ENCODE measurements at regions not wholly inside any gene's neighbourhood (a gene's known extent, or its start where the extent isn't known, plus 50 kb on each side); places are given as distances from the start of the nearest gene placed in this dataset.
A peak's percentile ranks its signal among the peaks of the same experiment; 100 is the strongest.

DNA sequence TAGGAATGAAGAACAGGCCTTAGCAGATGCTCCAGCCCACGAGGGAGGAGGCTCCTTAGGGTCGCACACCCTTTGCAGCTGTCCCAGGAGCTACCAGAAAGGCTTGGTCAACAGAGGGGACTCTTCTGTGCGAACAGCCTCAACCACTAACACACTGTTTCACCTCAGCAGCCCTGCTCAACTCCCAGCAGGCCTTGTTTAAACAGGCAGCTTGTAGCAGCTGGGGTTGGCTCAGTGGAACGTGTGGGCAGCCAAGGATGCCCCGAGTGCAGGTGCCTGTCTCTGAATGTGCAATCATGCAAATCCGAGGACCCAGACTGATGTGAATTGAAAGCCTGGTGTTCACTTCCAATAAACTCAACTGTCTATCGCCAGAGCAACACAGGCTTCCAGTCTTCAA, 88.7 kb upstream of the CXCR4 start:
- H3K4me3 ChIP-seq (replicated peaks in 1 of 3) = no peak overlapping the region
- TF ChIP-seq, protein P1, sequence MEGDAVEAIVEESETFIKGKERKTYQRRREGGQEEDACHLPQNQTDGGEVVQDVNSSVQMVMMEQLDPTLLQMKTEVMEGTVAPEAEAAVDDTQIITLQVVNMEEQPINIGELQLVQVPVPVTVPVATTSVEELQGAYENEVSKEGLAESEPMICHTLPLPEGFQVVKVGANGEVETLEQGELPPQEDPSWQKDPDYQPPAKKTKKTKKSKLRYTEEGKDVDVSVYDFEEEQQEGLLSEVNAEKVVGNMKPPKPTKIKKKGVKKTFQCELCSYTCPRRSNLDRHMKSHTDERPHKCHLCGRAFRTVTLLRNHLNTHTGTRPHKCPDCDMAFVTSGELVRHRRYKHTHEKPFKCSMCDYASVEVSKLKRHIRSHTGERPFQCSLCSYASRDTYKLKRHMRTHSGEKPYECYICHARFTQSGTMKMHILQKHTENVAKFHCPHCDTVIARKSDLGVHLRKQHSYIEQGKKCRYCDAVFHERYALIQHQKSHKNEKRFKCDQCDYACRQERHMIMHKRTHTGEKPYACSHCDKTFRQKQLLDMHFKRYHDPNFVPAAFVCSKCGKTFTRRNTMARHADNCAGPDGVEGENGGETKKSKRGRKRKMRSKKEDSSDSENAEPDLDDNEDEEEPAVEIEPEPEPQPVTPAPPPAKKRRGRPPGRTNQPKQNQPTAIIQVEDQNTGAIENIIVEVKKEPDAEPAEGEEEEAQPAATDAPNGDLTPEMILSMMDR (IDR thresholded peaks at IDR 0.05) = no peak
- no peak for TF ChIP-seq POLR2A (IDR thresholded peaks at IDR 0.05)
- intact Hi-C loops (cut with DNase I) = no loop called here
- peak; percentile 77 to 83 for DNase-seq
- no peak overlapping the region for H3K27ac ChIP-seq
- no peaks in the 10 kb centered on the region for H3K36me3 ChIP-seq
- no peaks in the 10 kb centered on the region for H3K9me3 ChIP-seq
- peaks cover 6 to 12% of the 10 kb centered on the region in 2 donors for H3K4me1 ChIP-seq
- no peaks in the 10 kb centered on the region for H3K27me3 ChIP-seq
- 28 to 50% methylated on average over 6 to 7 of the region's 7 CpGs for WGBS, 2 donors

DNA sequence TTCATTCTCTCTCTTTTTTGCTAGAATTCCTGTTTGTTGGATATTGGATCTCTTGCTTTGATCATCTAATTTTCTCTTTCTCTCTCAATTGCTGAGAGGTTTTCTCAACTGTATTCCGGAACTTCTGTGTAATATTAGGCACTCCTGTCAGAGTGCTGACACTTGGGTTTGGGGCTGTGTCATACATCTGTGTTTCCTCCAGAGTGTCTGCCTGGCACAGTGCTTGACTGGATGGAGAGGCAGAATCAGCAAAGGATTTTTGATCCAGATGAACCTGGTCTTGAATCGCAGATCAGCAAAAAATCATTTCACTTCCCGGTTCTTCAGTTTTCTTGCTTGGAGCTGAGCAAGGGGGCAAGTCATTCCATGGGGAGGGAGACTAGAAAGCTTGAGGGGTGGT, 87.7 kb upstream of the CXCR4 start:
- no peak for DNase-seq
- no peak for TF ChIP-seq POLR2A (IDR thresholded peaks at IDR 0.05)
- TF ChIP-seq, protein P1 (IDR thresholded peaks at IDR 0.05) = no peak
- no peak overlapping the region for H3K27ac ChIP-seq

DNA sequence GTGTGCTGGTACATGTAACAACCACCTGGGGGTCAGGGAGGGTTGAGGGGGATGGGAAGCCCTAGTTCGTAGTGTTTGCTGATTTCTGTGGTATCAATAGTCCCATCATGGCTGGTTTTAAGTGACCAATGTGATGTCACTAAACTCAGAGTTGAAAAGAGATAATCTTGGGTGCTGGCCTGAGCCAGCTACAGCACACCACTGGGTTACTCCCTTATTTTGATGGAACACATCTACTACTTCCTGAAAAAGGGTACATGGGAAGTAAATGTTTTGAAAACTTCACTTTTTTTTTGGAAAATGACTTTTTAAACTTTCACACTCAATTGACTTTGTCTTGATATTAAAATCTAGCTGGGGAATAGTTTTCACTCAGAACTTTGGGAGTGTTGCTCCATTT, 87.0 kb upstream of the CXCR4 start:
- TF ChIP-seq, protein P1 (IDR thresholded peaks at IDR 0.05) = no peak
- no peak for TF ChIP-seq POLR2A (IDR thresholded peaks at IDR 0.05)
- DNase-seq = no peak
- intact Hi-C loops (cut with DNase I) = no loop called here
- H3K36me3 ChIP-seq = no peaks in the 10 kb centered on the region
- 79 to 96% methylated on average over 1 of the region's 1 CpG for WGBS, 2 donors
- no peak overlapping the region for H3K27ac ChIP-seq
- H3K4me1 ChIP-seq = peaks cover 6 to 12% of the 10 kb centered on the region in 2 donors
- H3K27me3 ChIP-seq = no peaks in the 10 kb centered on the region
- H3K9me3 ChIP-seq = no peaks in the 10 kb centered on the region
- no peak overlapping the region for H3K4me3 ChIP-seq (replicated peaks in 1 of 3)

More for the DNA sequence above, 87.7 kb upstream of the CXCR4 start:
- no peaks in the 10 kb centered on the region for H3K36me3 ChIP-seq
- H3K4me1 ChIP-seq = peaks cover 6 to 12% of the 10 kb centered on the region in 2 donors
- H3K9me3 ChIP-seq = no peaks in the 10 kb centered on the region
- 95 to 97% methylated on average over 3 of the region's 3 CpGs for WGBS, 2 donors
- intact Hi-C loops (cut with DNase I) = no loop called here
- H3K27me3 ChIP-seq = no peaks in the 10 kb centered on the region
- no peak overlapping the region for H3K4me3 ChIP-seq (replicated peaks in 1 of 3)

DNA sequence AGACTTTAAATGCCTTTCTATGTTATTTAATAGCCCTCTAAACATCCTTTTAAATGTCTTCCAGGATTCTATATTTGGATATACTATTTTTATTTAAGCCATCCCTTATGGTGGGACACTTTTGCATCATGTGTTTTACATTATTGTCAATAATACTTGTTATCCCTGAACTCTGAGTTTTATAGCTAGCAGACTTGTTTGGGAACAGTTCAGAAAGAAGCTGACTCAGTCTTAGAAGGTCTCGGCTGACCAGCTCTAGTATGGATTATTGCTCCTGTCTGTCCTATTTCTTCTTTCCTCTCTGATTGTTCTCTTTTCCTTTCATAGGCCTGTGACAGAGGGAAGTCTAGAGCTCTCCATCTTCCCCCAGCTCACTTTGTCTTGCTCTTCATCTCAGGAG, 77.3 kb upstream of the CXCR4 start:
- no peaks in the 10 kb centered on the region for H3K36me3 ChIP-seq
- H3K4me3 ChIP-seq (replicated peaks in 1 of 3) = no peak overlapping the region
- 74 to 76% methylated on average over 1 of the region's 1 CpG for WGBS, 2 donors
- TF ChIP-seq, protein P1 (IDR thresholded peaks at IDR 0.05) = no peak
- intact Hi-C loops (cut with DNase I) = no loop called here
- DNase-seq = no peak
- H3K27me3 ChIP-seq = no peaks in the 10 kb centered on the region
- H3K27ac ChIP-seq = no peak overlapping the region
- H3K4me1 ChIP-seq = no peaks in the 10 kb centered on the region
- H3K9me3 ChIP-seq = no peaks in the 10 kb centered on the region

DNA sequence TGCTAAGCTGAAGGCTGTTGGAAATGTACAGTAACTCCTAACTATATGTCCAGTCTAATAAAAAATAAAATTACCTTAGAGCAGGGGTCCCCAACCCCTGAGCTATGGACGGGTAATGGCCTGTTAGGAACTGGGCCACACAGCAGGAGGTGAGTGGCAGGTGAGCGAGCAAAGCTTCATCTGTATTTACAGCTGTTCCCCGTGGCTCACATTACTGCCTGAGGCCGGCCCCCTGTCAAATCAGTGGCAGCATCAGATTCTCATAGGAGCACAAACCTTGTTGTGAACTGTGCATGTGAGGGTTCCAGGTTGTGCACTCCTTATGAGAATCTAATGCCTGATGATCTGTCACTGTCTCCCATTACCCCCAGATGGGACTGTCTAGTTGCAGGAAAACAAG, 73.1 kb upstream of the CXCR4 start:
- intact Hi-C loops (cut with DNase I) = no loop called here
- Histone ChIP-seq H3K36me3 (no peaks in the 10 kb centered on the region), H3K9me3 (no peaks in the 10 kb centered on the region), H3K4me1 (no peaks in the 10 kb centered on the region), H3K27ac (no peak overlapping the region), H3K4me3 (replicated peaks in 1 of 3) (no peak overlapping the region), H3K27me3 (no peaks in the 10 kb centered on the region)
- no peak for TF ChIP-seq POLR2A (IDR thresholded peaks at IDR 0.05)
- TF ChIP-seq, protein P1 (IDR thresholded peaks at IDR 0.05) = no peak
- DNase-seq = no peak
- WGBS, 2 donors = 90 to 96% methylated on average over 4 of the region's 4 CpGs

Data from thyroid gland (tissue), 4 donors.